ENCODE measurements at regions not wholly inside any gene's neighbourhood (a gene's known extent, or its start where the extent isn't known, plus 50 kb on each side); places are given as distances from the start of the nearest gene placed in this dataset.
"Not testable (repeated sequence)": the region's sequence is repeated elsewhere in the genome, so short reads cannot be mapped to it uniquely, and the experiment has no call there.

GRCh38 chr15:98088307-98088945 is 127.9 kb downstream of the ARRDC4 start:
- not testable (repeated sequence) for DNase-seq

- not testable (repeated sequence) for DNase-seq
Observed at GRCh38 chr15:98089352-98089751, 128.8 kb downstream of the ARRDC4 start.

- DNase-seq = not testable (repeated sequence)
Observed at GRCh38 chr15:98097986-98098385, 137.5 kb downstream of the ARRDC4 start.

- not testable (repeated sequence) for DNase-seq
Observed at GRCh38 chr15:98100606-98101005, 140.1 kb downstream of the ARRDC4 start.

GRCh38 chr15:98103570-98103969 is 143.1 kb downstream of the ARRDC4 start:
- DNase-seq = no peak

GRCh38 chr15:98104386-98105151 is 144.1 kb downstream of the ARRDC4 start:
- DNase-seq = not testable (repeated sequence)

GRCh38 chr15:98106615-98107194 is 146.2 kb downstream of the ARRDC4 start:
- DNase-seq = not testable (repeated sequence)

- DNase-seq = no peak
Observed at GRCh38 chr15:98111806-98112205, 151.3 kb downstream of the ARRDC4 start.

- no peak for DNase-seq
Observed at GRCh38 chr15:98113327-98113726, 152.8 kb downstream of the ARRDC4 start.

GRCh38 chr15:98120561-98120960 is 160.1 kb downstream of the ARRDC4 start:
- no peak for DNase-seq

- no peak for DNase-seq
Observed at GRCh38 chr15:98121536-98121935, 161.0 kb downstream of the ARRDC4 start.

- no peak for DNase-seq
Observed at GRCh38 chr15:98121957-98122356, 161.5 kb downstream of the ARRDC4 start.

GRCh38 chr15:98123297-98123696 is 162.8 kb downstream of the ARRDC4 start:
- DNase-seq = no peak

- no peak for DNase-seq
Observed at GRCh38 chr15:98123834-98124233, 163.3 kb downstream of the ARRDC4 start.

- no peak for DNase-seq
Observed at GRCh38 chr15:98124581-98124980, 164.1 kb downstream of the ARRDC4 start.

- DNase-seq = no peak
Observed at GRCh38 chr15:98126326-98127085, 166.0 kb downstream of the ARRDC4 start.

- DNase-seq = no peak
Observed at GRCh38 chr15:98127586-98127985, 167.1 kb downstream of the ARRDC4 start.

GRCh38 chr15:98131924-98132323 is 171.4 kb downstream of the ARRDC4 start:
- DNase-seq = no peak

- DNase-seq = no peak
Observed at GRCh38 chr15:98134905-98135304, 174.4 kb downstream of the ARRDC4 start.

- DNase-seq = no peak
Observed at GRCh38 chr15:98138910-98139309, 178.4 kb downstream of the ARRDC4 start.

- no peak for DNase-seq
Observed at GRCh38 chr15:98139337-98139736, 178.8 kb downstream of the ARRDC4 start.

GRCh38 chr15:98142572-98142971 is 182.1 kb downstream of the ARRDC4 start:
- DNase-seq = no peak

- no peak for DNase-seq
Observed at GRCh38 chr15:98143116-98143515, 182.6 kb downstream of the ARRDC4 start.
